SK-N-SH (cell line): ENCODE measurements at regions not wholly inside any gene's neighbourhood (a gene's known extent, or its start where the extent isn't known, plus 50 kb on each side); places are given as distances from the start of the nearest gene placed in this dataset.

ENCODE experiments used
- CTCF ChIP-seq: fragments of 200-600 bp; sonication (generic); IDR thresholded peaks from 2 replicates; pipeline ENCODE4 v1.6.1; 2017; ENCODE audit warnings: antibody characterized with exemption, mild to moderate bottlenecking, moderate library complexity
- ELF1 ChIP-seq: IDR thresholded peaks from 2 replicates; pipeline ENCODE4 v1.4.0; 2012
- FOXJ3 ChIP-seq: sonication (generic); formaldehyde crosslinking; IDR thresholded peaks from 2 replicates; pipeline ENCODE4 v1.5.1; 2020; ENCODE audit warnings: mild to moderate bottlenecking, missing genetic modification reagents
- GATA2 ChIP-seq: sonication (generic); formaldehyde crosslinking; IDR thresholded peaks from 2 replicates; pipeline ENCODE4 v1.5.0; 2020; ENCODE audit warnings: mild to moderate bottlenecking, missing genetic modification reagents
- MAX ChIP-seq: IDR thresholded peaks from 2 replicates; pipeline ENCODE4 v1.4.0; 2012; ENCODE audit warnings: low read depth
- NRF1 ChIP-seq: IDR thresholded peaks from 2 replicates; pipeline ENCODE4 v1.6.1; 2012; ENCODE audit warnings: low read depth, mild to moderate bottlenecking, low read length
- REST ChIP-seq: IDR thresholded peaks from 2 replicates; pipeline ENCODE4 v1.6.1; 2012; ENCODE audit warnings: mild to moderate bottlenecking, low read depth, low read length, moderate library complexity
- ZBTB33 ChIP-seq: IDR thresholded peaks from 2 replicates; pipeline ENCODE4 v1.4.0; 2012; ENCODE audit warnings: low read depth, borderline replicate concordance

GRCh38 chr18:41324934-41325333 is 630.1 kb upstream of the PIK3C3 start:
- TF ChIP-seq ZBTB33, result no peak
- no peak for TF ChIP-seq ELF1
- no peak for TF ChIP-seq REST
- no peak for TF ChIP-seq FOXJ3
- no peak for TF ChIP-seq CTCF
- TF ChIP-seq MAX, result no peak
- TF ChIP-seq NRF1, result no peak
- TF ChIP-seq GATA2 (CRISPR knock-in tag), result no peak
